ENCODE measurements at regions not wholly inside any gene's neighbourhood (a gene's known extent, or its start where the extent isn't known, plus 50 kb on each side); places are given as distances from the start of the nearest gene placed in this dataset.

GRCh38 chr4:12966726-12967125 lies 517.4 kb downstream of the RAB28 start:
- H2AFZ ChIP-seq (ENCODE audit: low read depth, low read length) = no peak overlapping the region
- H3K27me3 ChIP-seq (ENCODE audit: insufficient read depth, low read depth, low read length) = no peaks in the 10 kb centered on the region
- no peak overlapping the region for H3K9ac ChIP-seq (ENCODE audit: low read length)
- H3K36me3 ChIP-seq (ENCODE audit: insufficient read depth, low read length) = no peaks in the 10 kb centered on the region
- no peaks in the 10 kb centered on the region for H3K9me3 ChIP-seq (ENCODE audit: low read length)
- H4K20me1 ChIP-seq (ENCODE audit: insufficient read depth) = no peaks in the 10 kb centered on the region
- H3K9me2 ChIP-seq (ENCODE audit: insufficient read depth, low read length) = no peaks in the 10 kb centered on the region
- H3K27ac ChIP-seq (ENCODE audit: low read length) = no peak overlapping the region
- H3K4me2 ChIP-seq (ENCODE audit: low read length) = no peak overlapping the region
- no peaks in the 10 kb centered on the region for H3F3A ChIP-seq (ENCODE audit: insufficient read depth, low read length, poor library complexity, severe bottlenecking)
- TF ChIP-seq RAD21 (conservative IDR thresholded peaks at IDR 0.05) (no peak), EZH2 (IDR thresholded peaks at IDR 0.05; ENCODE audit: borderline replicate concordance, insufficient read depth, low read length, poor library complexity, severe bottlenecking) (no peak), CTCF (IDR thresholded peaks at IDR 0.05; ENCODE audit: poor library complexity, severe bottlenecking) (no peak), TAF1 (IDR thresholded peaks at IDR 0.05; ENCODE audit: low read depth) (no peak), POLR2AphosphoS5 (IDR thresholded peaks at IDR 0.05) (no peak), SMC3 (conservative IDR thresholded peaks at IDR 0.05; ENCODE audit: poor library complexity) (no peak), MXI1 (conservative IDR thresholded peaks at IDR 0.05; ENCODE audit: poor library complexity, severe bottlenecking) (no peak), EP300 (conservative IDR thresholded peaks at IDR 0.05; ENCODE audit: poor library complexity, severe bottlenecking) (no peak), REST (IDR thresholded peaks at IDR 0.05; ENCODE audit: borderline replicate concordance) (no peak)
- H3K4me3 ChIP-seq (ENCODE audit: low read length) = no peak overlapping the region
- no peaks in the 10 kb centered on the region for H3K79me2 ChIP-seq (replicated peaks; ENCODE audit: insufficient read depth, low read length)

GRCh38 chr4:12965334-12965733 lies 518.8 kb downstream of the RAB28 start:
- Histone ChIP-seq H2AFZ (ENCODE audit: low read depth, low read length) (no peak overlapping the region), H3F3A (ENCODE audit: insufficient read depth, low read length, poor library complexity, severe bottlenecking) (no peaks in the 10 kb centered on the region), H3K27ac (ENCODE audit: low read length) (no peak overlapping the region), H3K4me3 (ENCODE audit: low read length) (no peak overlapping the region), H3K9me2 (ENCODE audit: insufficient read depth, low read length) (no peaks in the 10 kb centered on the region), H3K4me2 (ENCODE audit: low read length) (no peak overlapping the region), H3K36me3 (ENCODE audit: insufficient read depth, low read length) (no peaks in the 10 kb centered on the region), H3K9me3 (ENCODE audit: low read length) (no peaks in the 10 kb centered on the region), H3K79me2 (replicated peaks; ENCODE audit: insufficient read depth, low read length) (no peaks in the 10 kb centered on the region), H3K27me3 (ENCODE audit: insufficient read depth, low read depth, low read length) (no peaks in the 10 kb centered on the region), H4K20me1 (ENCODE audit: insufficient read depth) (no peaks in the 10 kb centered on the region), H3K9ac (ENCODE audit: low read length) (no peak overlapping the region)
- TF ChIP-seq POLR2AphosphoS5 (IDR thresholded peaks at IDR 0.05) (no peak), MXI1 (conservative IDR thresholded peaks at IDR 0.05; ENCODE audit: poor library complexity, severe bottlenecking) (no peak), CTCF (IDR thresholded peaks at IDR 0.05; ENCODE audit: poor library complexity, severe bottlenecking) (no peak), EP300 (conservative IDR thresholded peaks at IDR 0.05; ENCODE audit: poor library complexity, severe bottlenecking) (no peak), REST (IDR thresholded peaks at IDR 0.05; ENCODE audit: borderline replicate concordance) (no peak), TAF1 (IDR thresholded peaks at IDR 0.05; ENCODE audit: low read depth) (no peak), SMC3 (conservative IDR thresholded peaks at IDR 0.05; ENCODE audit: poor library complexity) (no peak), RAD21 (conservative IDR thresholded peaks at IDR 0.05) (no peak), EZH2 (IDR thresholded peaks at IDR 0.05; ENCODE audit: borderline replicate concordance, insufficient read depth, low read length, poor library complexity, severe bottlenecking) (no peak)
